ENCODE measurements at regions not wholly inside any gene's neighbourhood (a gene's known extent, or its start where the extent isn't known, plus 50 kb on each side); places are given as distances from the start of the nearest gene placed in this dataset.
A peak's percentile ranks its signal among the peaks of the same experiment; 100 is the strongest.

GRCh38 chr7:9681284-9681683, 1247.9 kb downstream of the NXPH1 start:
- TF ChIP-seq, protein P1, sequence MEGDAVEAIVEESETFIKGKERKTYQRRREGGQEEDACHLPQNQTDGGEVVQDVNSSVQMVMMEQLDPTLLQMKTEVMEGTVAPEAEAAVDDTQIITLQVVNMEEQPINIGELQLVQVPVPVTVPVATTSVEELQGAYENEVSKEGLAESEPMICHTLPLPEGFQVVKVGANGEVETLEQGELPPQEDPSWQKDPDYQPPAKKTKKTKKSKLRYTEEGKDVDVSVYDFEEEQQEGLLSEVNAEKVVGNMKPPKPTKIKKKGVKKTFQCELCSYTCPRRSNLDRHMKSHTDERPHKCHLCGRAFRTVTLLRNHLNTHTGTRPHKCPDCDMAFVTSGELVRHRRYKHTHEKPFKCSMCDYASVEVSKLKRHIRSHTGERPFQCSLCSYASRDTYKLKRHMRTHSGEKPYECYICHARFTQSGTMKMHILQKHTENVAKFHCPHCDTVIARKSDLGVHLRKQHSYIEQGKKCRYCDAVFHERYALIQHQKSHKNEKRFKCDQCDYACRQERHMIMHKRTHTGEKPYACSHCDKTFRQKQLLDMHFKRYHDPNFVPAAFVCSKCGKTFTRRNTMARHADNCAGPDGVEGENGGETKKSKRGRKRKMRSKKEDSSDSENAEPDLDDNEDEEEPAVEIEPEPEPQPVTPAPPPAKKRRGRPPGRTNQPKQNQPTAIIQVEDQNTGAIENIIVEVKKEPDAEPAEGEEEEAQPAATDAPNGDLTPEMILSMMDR (IDR thresholded peaks at IDR 0.05), result no peak
- Mint-ChIP-seq H3K4me1 (no peaks in the 10 kb centered on the region), H3K36me3 (ENCODE audit: low read depth) (no peaks in the 10 kb centered on the region), H3K27me3 (ENCODE audit: low read depth, poor library complexity) (no peaks in the 10 kb centered on the region), H3K4me3 (no peak overlapping the region), H3K9me3 (peaks cover 7% of the 10 kb centered on the region), H3K27ac (no peak overlapping the region)
- no peak for DNase-seq

GRCh38 chr7:9691286-9691685, 1257.9 kb downstream of the NXPH1 start:
- TF ChIP-seq, protein P1 (IDR thresholded peaks at IDR 0.05), result no peak
- Mint-ChIP-seq H3K4me1 (peaks cover 7% of the 10 kb centered on the region), H3K4me3 (no peak overlapping the region), H3K27ac (no peak overlapping the region), H3K27me3 (ENCODE audit: low read depth, poor library complexity) (no peaks in the 10 kb centered on the region), H3K9me3 (peaks cover 16% of the 10 kb centered on the region), H3K36me3 (ENCODE audit: low read depth) (no peaks in the 10 kb centered on the region)
- peak; percentile 13 for DNase-seq

DNA sequence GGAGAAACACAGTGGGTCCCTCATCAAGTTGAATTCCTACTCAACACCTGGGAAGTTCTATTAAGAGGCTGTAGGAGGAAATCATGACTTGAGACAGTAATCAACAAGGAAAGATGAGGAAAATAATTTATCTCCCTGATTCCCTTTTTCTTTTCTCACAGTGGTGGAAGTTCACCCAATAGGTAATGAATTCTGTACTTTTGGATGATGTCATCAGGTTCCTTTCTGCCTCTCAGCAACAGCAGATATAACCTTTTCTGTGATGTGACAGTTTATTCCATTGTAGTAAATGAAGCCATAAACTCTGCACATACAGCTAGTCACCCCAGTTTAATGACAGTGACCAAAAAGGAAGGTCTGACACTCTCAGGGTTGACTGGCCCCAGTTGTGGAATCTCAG, 1265.0 kb downstream of the NXPH1 start:
- H3K4me3 Mint-ChIP-seq, result no peak overlapping the region
- H3K27me3 Mint-ChIP-seq (ENCODE audit: low read depth, poor library complexity), result no peaks in the 10 kb centered on the region
- DNase-seq, result no peak
- no peaks in the 10 kb centered on the region for H3K36me3 Mint-ChIP-seq (ENCODE audit: low read depth)
- H3K27ac Mint-ChIP-seq, result no peak overlapping the region
- TF ChIP-seq, protein P1 (IDR thresholded peaks at IDR 0.05), result no peak
- no peaks in the 10 kb centered on the region for H3K4me1 Mint-ChIP-seq
- H3K9me3 Mint-ChIP-seq, result peaks cover 12% of the 10 kb centered on the region

GRCh38 chr7:9709216-9709615, 1264.5 kb upstream of the PHF14 start:
- Mint-ChIP-seq H3K36me3 (ENCODE audit: low read depth) (no peaks in the 10 kb centered on the region), H3K4me3 (no peak overlapping the region), H3K9me3 (no peaks in the 10 kb centered on the region), H3K4me1 (peaks cover 7% of the 10 kb centered on the region), H3K27ac (no peak overlapping the region), H3K27me3 (ENCODE audit: low read depth, poor library complexity) (peaks cover 2% of the 10 kb centered on the region)
- TF ChIP-seq, protein P1 (IDR thresholded peaks at IDR 0.05), result no peak
- no peak for DNase-seq

DNA sequence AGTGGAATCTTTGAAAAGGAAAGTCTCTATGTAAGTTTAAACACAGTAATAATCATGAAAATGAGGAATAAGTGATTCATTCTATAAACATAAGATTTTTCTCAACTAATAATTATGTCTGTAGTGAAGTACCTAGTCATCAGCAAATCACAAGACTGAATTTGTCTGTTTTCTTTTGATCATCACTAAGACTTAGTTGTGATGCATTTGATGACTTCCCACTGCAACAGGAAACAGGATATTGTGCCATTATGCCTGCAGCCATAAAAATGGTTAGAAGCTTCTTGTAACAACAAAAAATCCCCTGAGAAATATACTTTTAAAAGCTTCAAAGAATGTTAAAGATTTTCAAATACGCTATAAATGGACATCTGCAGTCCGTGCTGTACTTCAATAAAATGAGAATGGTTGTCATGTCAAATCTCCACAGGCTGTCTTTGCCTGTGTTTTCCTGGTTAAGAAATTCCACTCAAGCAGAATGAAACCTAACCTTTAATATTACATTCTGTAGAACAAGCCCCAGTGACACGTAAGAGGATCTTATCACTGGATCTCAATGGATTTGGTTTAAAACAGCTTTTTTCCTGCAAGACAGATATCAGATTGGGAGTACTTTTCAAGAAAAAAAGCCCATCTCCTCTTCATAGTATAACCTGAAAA, 1262.3 kb upstream of the PHF14 start:
- Mint-ChIP-seq H3K27me3 (ENCODE audit: low read depth, poor library complexity) (no peaks in the 10 kb centered on the region), H3K9me3 (no peaks in the 10 kb centered on the region), H3K4me3 (no peak overlapping the region), H3K4me1 (peaks cover 7% of the 10 kb centered on the region), H3K27ac (no peak overlapping the region), H3K36me3 (ENCODE audit: low read depth) (no peaks in the 10 kb centered on the region)
- DNase-seq, result no peak
- TF ChIP-seq, protein P1 (IDR thresholded peaks at IDR 0.05), result no peak

DNA sequence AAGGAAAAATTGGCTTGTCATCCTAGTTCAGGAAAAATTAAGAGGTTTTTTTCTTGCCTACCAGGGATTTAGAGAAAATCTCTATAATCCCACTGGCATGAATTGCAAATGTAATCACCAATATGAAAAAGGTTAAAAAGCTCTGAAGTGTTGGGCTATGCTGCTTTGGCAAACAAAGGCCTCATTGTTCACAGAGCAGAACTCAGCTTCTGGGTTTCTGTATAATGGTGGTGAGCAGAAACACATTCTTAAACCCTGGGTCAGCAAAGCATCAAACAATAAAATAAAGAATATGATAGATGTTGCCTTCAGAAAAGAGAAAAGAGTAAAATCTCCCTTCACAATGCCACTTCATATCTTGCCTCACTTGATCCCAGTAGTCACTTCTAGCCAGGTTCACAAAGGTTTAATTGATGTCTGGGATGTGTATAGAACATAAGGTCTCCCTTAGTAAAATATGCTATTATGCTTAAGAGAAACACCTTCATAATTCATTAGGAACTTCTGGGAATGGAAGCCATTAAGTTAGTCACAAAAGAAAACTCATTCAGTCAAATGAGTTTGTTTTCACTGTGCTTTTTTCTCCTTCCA, 1255.5 kb upstream of the PHF14 start:
- H3K4me1 Mint-ChIP-seq, result no peaks in the 10 kb centered on the region
- no peaks in the 10 kb centered on the region for H3K9me3 Mint-ChIP-seq
- no peak for DNase-seq
- TF ChIP-seq, protein P1 (IDR thresholded peaks at IDR 0.05), result no peak
- H3K27me3 Mint-ChIP-seq (ENCODE audit: low read depth, poor library complexity), result no peaks in the 10 kb centered on the region
- H3K4me3 Mint-ChIP-seq, result no peak overlapping the region
- no peak overlapping the region for H3K27ac Mint-ChIP-seq
- H3K36me3 Mint-ChIP-seq (ENCODE audit: low read depth), result no peaks in the 10 kb centered on the region
